ENCODE measurements at regions not wholly inside any gene's neighbourhood (a gene's known extent, or its start where the extent isn't known, plus 50 kb on each side); places are given as distances from the start of the nearest gene placed in this dataset.

DNA sequence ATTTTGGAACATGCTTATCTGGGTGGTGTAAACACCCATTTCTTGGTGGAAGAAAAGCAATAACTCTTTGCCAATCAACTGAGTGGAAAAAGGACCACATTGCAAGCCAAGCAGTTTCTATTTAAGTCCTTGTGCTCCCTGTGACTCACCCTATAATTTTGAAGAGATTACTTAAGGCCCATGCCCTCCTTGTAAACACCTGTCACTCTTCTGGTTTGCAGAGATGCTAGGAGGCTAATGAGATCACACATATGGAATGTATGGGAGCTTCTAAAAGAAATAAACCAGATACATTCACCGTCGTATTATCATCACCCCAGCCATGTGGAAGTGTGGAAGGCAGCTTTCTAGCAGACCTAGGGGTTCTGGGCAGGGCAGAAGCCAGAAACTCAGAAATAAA lies 337.1 kb downstream of the GADD45G start:
- TF ChIP-seq, protein P1, sequence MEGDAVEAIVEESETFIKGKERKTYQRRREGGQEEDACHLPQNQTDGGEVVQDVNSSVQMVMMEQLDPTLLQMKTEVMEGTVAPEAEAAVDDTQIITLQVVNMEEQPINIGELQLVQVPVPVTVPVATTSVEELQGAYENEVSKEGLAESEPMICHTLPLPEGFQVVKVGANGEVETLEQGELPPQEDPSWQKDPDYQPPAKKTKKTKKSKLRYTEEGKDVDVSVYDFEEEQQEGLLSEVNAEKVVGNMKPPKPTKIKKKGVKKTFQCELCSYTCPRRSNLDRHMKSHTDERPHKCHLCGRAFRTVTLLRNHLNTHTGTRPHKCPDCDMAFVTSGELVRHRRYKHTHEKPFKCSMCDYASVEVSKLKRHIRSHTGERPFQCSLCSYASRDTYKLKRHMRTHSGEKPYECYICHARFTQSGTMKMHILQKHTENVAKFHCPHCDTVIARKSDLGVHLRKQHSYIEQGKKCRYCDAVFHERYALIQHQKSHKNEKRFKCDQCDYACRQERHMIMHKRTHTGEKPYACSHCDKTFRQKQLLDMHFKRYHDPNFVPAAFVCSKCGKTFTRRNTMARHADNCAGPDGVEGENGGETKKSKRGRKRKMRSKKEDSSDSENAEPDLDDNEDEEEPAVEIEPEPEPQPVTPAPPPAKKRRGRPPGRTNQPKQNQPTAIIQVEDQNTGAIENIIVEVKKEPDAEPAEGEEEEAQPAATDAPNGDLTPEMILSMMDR (IDR thresholded peaks at IDR 0.05; ENCODE audit: low read depth, low read length), result no peak
- no peak for TF ChIP-seq POLR2A (IDR thresholded peaks at IDR 0.05; ENCODE audit: extremely low read depth, insufficient read length)
